Neural progenitor cell (in vitro differentiated cells): ENCODE measurements at regions not wholly inside any gene's neighbourhood (a gene's known extent, or its start where the extent isn't known, plus 50 kb on each side); places are given as distances from the start of the nearest gene placed in this dataset.

Experiments used
- DNase-seq: peaks from one replicate; pipeline ENCODE4 v3.0.0-alpha.2; 2016; ENCODE audit warnings: low spot score
- H2AFZ ChIP-seq: fragments of 200-600 bp; sonication (generic); replicated peaks from 2 replicates; pipeline ENCODE4 v1.6.1; 2016; ENCODE audit warnings: antibody characterized with exemption
- H3F3A ChIP-seq: fragments of 200-600 bp; sonication (generic); 2 replicates; pipeline ENCODE4 v1.6.1; 2016; ENCODE audit warnings: antibody characterized with exemption, low read depth
- H3K27ac ChIP-seq: fragments of 200-600 bp; sonication (generic); 2 replicates; pipeline ENCODE4 v1.5.1; 2016; ENCODE audit warnings: mild to moderate bottlenecking
- H3K27me3 ChIP-seq: fragments of 200-600 bp; sonication (generic); 2 replicates; pipeline ENCODE4 v1.6.1; 2016; ENCODE audit warnings: mild to moderate bottlenecking, moderate library complexity
- H3K36me3 ChIP-seq: fragments of 200-600 bp; sonication (generic); 2 replicates; pipeline ENCODE4 v1.5.1; 2016
- H3K4me1 ChIP-seq: fragments of 200-600 bp; sonication (generic); 2 replicates; pipeline ENCODE4 v1.6.1; 2016; ENCODE audit warnings: mixed run types
- H3K4me2 ChIP-seq: fragments of 200-600 bp; sonication (generic); 2 replicates; pipeline ENCODE4 v1.6.1; 2016
- H3K4me3 ChIP-seq: fragments of 200-600 bp; sonication (generic); 2 replicates; pipeline ENCODE4 v1.5.1; 2016
- H3K79me2 ChIP-seq: fragments of 200-600 bp; sonication (generic); 2 replicates; pipeline ENCODE4 v1.6.1; 2016; ENCODE audit warnings: low read depth
- H3K9ac ChIP-seq: fragments of 200-600 bp; sonication (generic); 2 replicates; pipeline ENCODE4 v1.6.1; 2016
- H3K9me3 ChIP-seq: fragments of 200-600 bp; sonication (generic); 2 replicates; pipeline ENCODE4 v1.5.1; 2016; ENCODE audit warnings: low read depth
- H4K20me1 ChIP-seq: fragments of 200-600 bp; sonication (generic); 2 replicates; pipeline ENCODE4 v1.6.1; 2016; ENCODE audit warnings: low read depth
- H3K27ac Mint-ChIP-seq: 3 replicates; pipeline ENCODE4 v1.8.0; 2021; ENCODE audit warnings: mixed read lengths
- H3K27me3 Mint-ChIP-seq: 2 replicates; pipeline ENCODE4 v1.8.0; 2022; ENCODE audit warnings: low read depth, mild to moderate bottlenecking, inconsistent platforms, moderate library complexity, mixed read lengths; ENCODE audit not compliant: insufficient read depth
- H3K36me3 Mint-ChIP-seq: 3 replicates; pipeline ENCODE4 v1.8.0; 2021; ENCODE audit warnings: mixed read lengths
- H3K4me1 Mint-ChIP-seq: 3 replicates; pipeline ENCODE4 v1.8.0; 2021; ENCODE audit warnings: mixed read lengths
- H3K4me3 Mint-ChIP-seq: 3 replicates; pipeline ENCODE4 v1.8.0; 2021; ENCODE audit warnings: mild to moderate bottlenecking, moderate library complexity, mixed read lengths
- H3K9me3 Mint-ChIP-seq: 3 replicates; pipeline ENCODE4 v1.8.0; 2020; ENCODE audit warnings: mixed read lengths
- CTCF ChIP-seq: fragments of 200-600 bp; sonication (generic); IDR thresholded peaks from 2 replicates; pipeline ENCODE4 v1.5.1; 2017; ENCODE audit warnings: antibody characterized with exemption, mild to moderate bottlenecking
- EZH2 ChIP-seq: fragments of 200-600 bp; sonication (generic); IDR thresholded peaks from 2 replicates; pipeline ENCODE4 v1.6.1; 2017; ENCODE audit warnings: antibody characterized with exemption, mild to moderate bottlenecking, moderate library complexity
- EZH2phosphoT487 ChIP-seq: fragments of 200-600 bp; sonication (generic); IDR thresholded peaks from 2 replicates; pipeline ENCODE4 v1.6.1; 2017; ENCODE audit warnings: antibody characterized with exemption

GRCh38 chrX:82703551-82703950, 804.5 kb upstream of the POU3F4 start:
- H3K27ac ChIP-seq = no peak overlapping the region
- TF ChIP-seq EZH2 (no peak), CTCF (no peak), EZH2phosphoT487 (no peak)
- H3K9me3 Mint-ChIP-seq = no peaks in the 10 kb centered on the region

DNA sequence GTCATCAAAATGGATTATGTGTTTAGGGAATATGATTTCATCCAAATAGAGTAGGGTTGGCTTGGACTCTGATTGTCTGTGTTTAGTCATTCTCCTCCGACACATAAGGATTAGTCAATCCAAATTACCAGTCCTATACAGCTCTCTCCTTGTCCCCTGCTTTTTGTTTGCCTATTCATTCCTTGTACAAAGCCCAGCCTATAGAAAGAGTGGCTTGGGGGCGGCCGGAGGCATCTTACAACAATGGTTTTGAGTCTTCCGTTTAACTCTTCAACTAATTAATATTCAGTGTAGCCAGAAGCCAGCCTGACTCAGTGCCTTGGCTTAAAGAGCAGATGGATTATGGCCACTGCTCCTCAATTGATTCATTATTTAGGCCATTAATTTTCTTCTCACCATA, 796.6 kb upstream of the POU3F4 start:
- Histone ChIP-seq H3K4me1 (peaks cover 38% of the 10 kb centered on the region), H3K9me3 (peaks cover 3% of the 10 kb centered on the region), H3K27me3 (no peaks in the 10 kb centered on the region), H3K79me2 (no peaks in the 10 kb centered on the region), H3K27ac (peak overlapping the region; percentile 20), H2AFZ (no peak overlapping the region), H4K20me1 (no peaks in the 10 kb centered on the region), H3F3A (peaks cover 11% of the 10 kb centered on the region), H3K4me3 (no peak overlapping the region), H3K36me3 (no peaks in the 10 kb centered on the region), H3K4me2 (peak overlapping the region; percentile 56), H3K9ac (no peak overlapping the region)
- Mint-ChIP-seq H3K4me1 (peaks cover 19% of the 10 kb centered on the region), H3K27me3 (no peaks in the 10 kb centered on the region), H3K9me3 (peaks cover 2% of the 10 kb centered on the region), H3K27ac (peak overlapping the region; percentile 77), H3K4me3 (no peak overlapping the region), H3K36me3 (no peaks in the 10 kb centered on the region)
- TF ChIP-seq CTCF (no peak), EZH2phosphoT487 (no peak), EZH2 (no peak)
- DNase-seq = peak; percentile 82

More at GRCh38 chrX:82703551-82703950, 804.5 kb upstream of the POU3F4 start:
- no peak overlapping the region for H3K4me3 ChIP-seq
- H4K20me1 ChIP-seq = no peaks in the 10 kb centered on the region
- H2AFZ ChIP-seq = peak overlapping the region; percentile 64
- H3K27ac Mint-ChIP-seq = no peak overlapping the region
- H3K9ac ChIP-seq = no peak overlapping the region
- no peaks in the 10 kb centered on the region for H3K9me3 ChIP-seq
- H3K27me3 Mint-ChIP-seq = peaks cover 2% of the 10 kb centered on the region
- peaks cover 5% of the 10 kb centered on the region for H3F3A ChIP-seq
- H3K4me1 ChIP-seq = peaks cover 23% of the 10 kb centered on the region
- no peak overlapping the region for H3K4me2 ChIP-seq
- DNase-seq = no peak
- H3K27me3 ChIP-seq = no peaks in the 10 kb centered on the region
- no peaks in the 10 kb centered on the region for H3K36me3 ChIP-seq
- H3K79me2 ChIP-seq = no peaks in the 10 kb centered on the region
- H3K36me3 Mint-ChIP-seq = no peaks in the 10 kb centered on the region
- no peak overlapping the region for H3K4me3 Mint-ChIP-seq
- H3K4me1 Mint-ChIP-seq = peaks cover 16% of the 10 kb centered on the region

DNA sequence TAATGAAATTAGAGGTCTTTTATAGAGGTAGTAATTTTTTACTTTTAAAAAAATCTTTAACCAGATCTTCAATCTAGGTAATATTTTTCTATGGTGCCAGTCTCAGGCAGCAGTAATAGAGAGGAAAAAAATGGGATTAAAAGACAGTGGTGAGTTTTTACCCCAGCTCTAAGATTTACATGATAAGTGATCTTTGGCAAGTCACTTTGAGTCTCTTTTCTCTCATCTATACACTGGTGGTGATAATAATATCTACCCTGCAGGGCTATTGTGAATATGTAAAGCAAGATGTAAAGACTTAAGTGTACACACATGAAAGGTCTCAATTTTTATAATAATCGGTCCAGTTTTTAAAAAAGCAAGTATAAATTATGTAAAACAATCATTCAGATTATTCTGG, 786.2 kb upstream of the POU3F4 start:
- H3K36me3 Mint-ChIP-seq = no peaks in the 10 kb centered on the region
- Histone ChIP-seq H3K27ac (no peak overlapping the region), H2AFZ (no peak overlapping the region), H3K9me3 (no peaks in the 10 kb centered on the region), H3K4me1 (no peaks in the 10 kb centered on the region), H3K36me3 (no peaks in the 10 kb centered on the region), H3K79me2 (no peaks in the 10 kb centered on the region), H3K4me2 (no peak overlapping the region), H4K20me1 (no peaks in the 10 kb centered on the region), H3K4me3 (no peak overlapping the region), H3K27me3 (no peaks in the 10 kb centered on the region), H3K9ac (no peak overlapping the region), H3F3A (no peaks in the 10 kb centered on the region)
- H3K4me1 Mint-ChIP-seq = peaks cover 16% of the 10 kb centered on the region
- DNase-seq = no peak
- TF ChIP-seq CTCF (no peak), EZH2 (no peak), EZH2phosphoT487 (no peak)
- H3K9me3 Mint-ChIP-seq = peaks cover under 1% of the 10 kb centered on the region
- H3K27me3 Mint-ChIP-seq = no peaks in the 10 kb centered on the region
- no peak overlapping the region for H3K4me3 Mint-ChIP-seq
- no peak overlapping the region for H3K27ac Mint-ChIP-seq
